Ishikawa (cell line): ENCODE measurements at regions not wholly inside any gene's neighbourhood (a gene's known extent, or its start where the extent isn't known, plus 50 kb on each side); places are given as distances from the start of the nearest gene placed in this dataset.

Experiments used
- CEBPB ChIP-seq: IDR thresholded peaks from 2 replicates; pipeline ENCODE4 v1.6.1; 2012
- CREB1 ChIP-seq: IDR thresholded peaks from 2 replicates; pipeline ENCODE4 v1.6.1; 2012; ENCODE audit warnings: low read depth
- EGR1 ChIP-seq: IDR thresholded peaks from 2 replicates; pipeline ENCODE4 v1.6.1; 2012
- EP300 ChIP-seq: IDR thresholded peaks from 2 replicates; pipeline ENCODE4 v1.6.1; 2012; ENCODE audit warnings: borderline replicate concordance
- NFIC ChIP-seq: IDR thresholded peaks from 2 replicates; pipeline ENCODE4 v1.6.1; 2012
- RAD21 ChIP-seq: IDR thresholded peaks from 2 replicates; pipeline ENCODE4 v1.6.1; 2012; ENCODE audit warnings: low read depth
- TAF1 ChIP-seq: IDR thresholded peaks from 2 replicates; pipeline ENCODE4 v1.6.1; 2012; ENCODE audit warnings: low read depth, mild to moderate bottlenecking
- TCF12 ChIP-seq: IDR thresholded peaks from 2 replicates; pipeline ENCODE4 v1.6.1; 2012; ENCODE audit warnings: low read depth
- TEAD4 ChIP-seq: IDR thresholded peaks from 2 replicates; pipeline ENCODE4 v1.6.1; 2012
- ZBTB7A ChIP-seq: IDR thresholded peaks from 2 replicates; pipeline ENCODE4 v1.6.1; 2012; ENCODE audit warnings: low read depth
- TF ChIP-seq, protein P1 (sequence below): IDR thresholded peaks from 2 replicates; pipeline ENCODE4 v1.6.1; 2012
- TF ChIP-seq, protein P2 (sequence below): IDR thresholded peaks from 2 replicates; pipeline ENCODE4 v1.6.1; 2012; ENCODE audit warnings: low read depth, mild to moderate bottlenecking
- TF ChIP-seq, protein P3 (sequence below): IDR thresholded peaks from 2 replicates; pipeline ENCODE4 v1.6.1; 2012

DNA sequence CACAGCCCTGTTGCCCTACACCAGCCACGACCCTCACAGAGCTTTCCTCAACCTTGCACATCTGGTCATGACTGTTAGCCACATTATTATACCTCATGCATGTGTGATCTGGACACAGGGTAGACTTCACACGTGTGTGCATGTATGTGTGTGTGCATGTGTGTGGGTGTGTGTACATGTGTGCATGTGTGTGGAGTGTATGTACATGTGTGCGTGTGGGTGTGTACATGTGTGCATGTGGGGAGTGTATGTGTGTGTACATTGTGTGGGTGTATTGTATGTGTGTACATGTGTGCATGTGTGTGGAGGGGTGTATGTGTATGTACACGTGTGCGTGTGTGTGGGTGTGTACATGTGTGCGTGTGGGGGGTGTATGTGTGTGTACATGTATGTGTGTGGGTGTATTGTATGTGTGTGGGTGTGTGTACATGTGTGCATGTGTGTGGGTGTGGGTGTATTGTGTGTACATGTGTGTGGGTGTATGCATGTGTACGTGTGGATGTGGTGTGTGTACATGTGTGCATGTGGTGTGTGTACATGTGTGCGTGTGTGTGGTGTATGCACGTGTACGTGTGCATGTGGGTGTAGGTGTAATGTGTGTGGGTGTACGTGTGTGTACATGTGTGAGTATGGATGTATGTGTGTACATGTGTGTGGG lies 130.2 kb downstream of the C16orf95 start:
- TF ChIP-seq TEAD4 (no peak), EP300 (no peak), TCF12 (no peak), EGR1 (no peak), RAD21 (no peak), CEBPB (no peak), NFIC (no peak), ZBTB7A (no peak), CREB1 (no peak), TAF1 (no peak)
- TF ChIP-seq, protein P1, sequence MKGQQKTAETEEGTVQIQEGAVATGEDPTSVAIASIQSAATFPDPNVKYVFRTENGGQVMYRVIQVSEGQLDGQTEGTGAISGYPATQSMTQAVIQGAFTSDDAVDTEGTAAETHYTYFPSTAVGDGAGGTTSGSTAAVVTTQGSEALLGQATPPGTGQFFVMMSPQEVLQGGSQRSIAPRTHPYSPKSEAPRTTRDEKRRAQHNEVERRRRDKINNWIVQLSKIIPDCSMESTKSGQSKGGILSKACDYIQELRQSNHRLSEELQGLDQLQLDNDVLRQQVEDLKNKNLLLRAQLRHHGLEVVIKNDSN = no peak
- TF ChIP-seq, protein P2, sequence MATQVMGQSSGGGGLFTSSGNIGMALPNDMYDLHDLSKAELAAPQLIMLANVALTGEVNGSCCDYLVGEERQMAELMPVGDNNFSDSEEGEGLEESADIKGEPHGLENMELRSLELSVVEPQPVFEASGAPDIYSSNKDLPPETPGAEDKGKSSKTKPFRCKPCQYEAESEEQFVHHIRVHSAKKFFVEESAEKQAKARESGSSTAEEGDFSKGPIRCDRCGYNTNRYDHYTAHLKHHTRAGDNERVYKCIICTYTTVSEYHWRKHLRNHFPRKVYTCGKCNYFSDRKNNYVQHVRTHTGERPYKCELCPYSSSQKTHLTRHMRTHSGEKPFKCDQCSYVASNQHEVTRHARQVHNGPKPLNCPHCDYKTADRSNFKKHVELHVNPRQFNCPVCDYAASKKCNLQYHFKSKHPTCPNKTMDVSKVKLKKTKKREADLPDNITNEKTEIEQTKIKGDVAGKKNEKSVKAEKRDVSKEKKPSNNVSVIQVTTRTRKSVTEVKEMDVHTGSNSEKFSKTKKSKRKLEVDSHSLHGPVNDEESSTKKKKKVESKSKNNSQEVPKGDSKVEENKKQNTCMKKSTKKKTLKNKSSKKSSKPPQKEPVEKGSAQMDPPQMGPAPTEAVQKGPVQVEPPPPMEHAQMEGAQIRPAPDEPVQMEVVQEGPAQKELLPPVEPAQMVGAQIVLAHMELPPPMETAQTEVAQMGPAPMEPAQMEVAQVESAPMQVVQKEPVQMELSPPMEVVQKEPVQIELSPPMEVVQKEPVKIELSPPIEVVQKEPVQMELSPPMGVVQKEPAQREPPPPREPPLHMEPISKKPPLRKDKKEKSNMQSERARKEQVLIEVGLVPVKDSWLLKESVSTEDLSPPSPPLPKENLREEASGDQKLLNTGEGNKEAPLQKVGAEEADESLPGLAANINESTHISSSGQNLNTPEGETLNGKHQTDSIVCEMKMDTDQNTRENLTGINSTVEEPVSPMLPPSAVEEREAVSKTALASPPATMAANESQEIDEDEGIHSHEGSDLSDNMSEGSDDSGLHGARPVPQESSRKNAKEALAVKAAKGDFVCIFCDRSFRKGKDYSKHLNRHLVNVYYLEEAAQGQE = no peak
- TF ChIP-seq, protein P3, sequence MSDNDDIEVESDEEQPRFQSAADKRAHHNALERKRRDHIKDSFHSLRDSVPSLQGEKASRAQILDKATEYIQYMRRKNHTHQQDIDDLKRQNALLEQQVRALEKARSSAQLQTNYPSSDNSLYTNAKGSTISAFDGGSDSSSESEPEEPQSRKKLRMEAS = no peak
